Keratinocyte (primary cell): ENCODE measurements at regions not wholly inside any gene's neighbourhood (a gene's known extent, or its start where the extent isn't known, plus 50 kb on each side); places are given as distances from the start of the nearest gene placed in this dataset.

Experiments used
- CTCF ChIP-seq, 3 experiments: IDR thresholded peaks in 1 of 3; conservative IDR thresholded peaks in 1 of 3; optimal IDR thresholded peaks in 1 of 3; 2 replicates in 2 of 3; 3 replicates in 1 of 3; pipeline versions ENCODE3 to v1.5.1; 2011; ENCODE audit warnings: low read length in 3 of 3, mild to moderate bottlenecking in 3 of 3, moderate library complexity in 2 of 3, control low read depth in 1 of 3, inconsistent platforms in 1 of 3; ENCODE audit not compliant: insufficient read depth in 2 of 3; ENCODE audit errors: extremely low read depth in 1 of 3
- EZH2 ChIP-seq: IDR thresholded peaks from one replicate; pipeline ENCODE4 v1.6.1; 2012; ENCODE audit warnings: inconsistent platforms, mild to moderate bottlenecking, low read length, moderate library complexity

- TF ChIP-seq CTCF (optimal IDR thresholded peaks at IDR 0.05 in 1 of 3, IDR thresholded peaks at IDR 0.05 in 1 of 3, conservative IDR thresholded peaks at IDR 0.05 in 1 of 3; ENCODE audit: extremely low read depth in 1 of 3, insufficient read depth in 2 of 3, low read length in 3 of 3) (no peak), EZH2 (no peak)
Observed at GRCh38 chr11:109209572-109209971, 212.4 kb upstream of the C11orf87 start.
